ENCODE measurements at regions not wholly inside any gene's neighbourhood (a gene's known extent, or its start where the extent isn't known, plus 50 kb on each side); places are given as distances from the start of the nearest gene placed in this dataset.

- no peak overlapping the region for H3K4me3 ChIP-seq
- 56 to 86% methylated on average over 2 of the region's 2 CpGs for WGBS, 2 donors
- no peaks in the 10 kb centered on the region for H3K36me3 ChIP-seq
- TF ChIP-seq POLR2A (IDR thresholded peaks at IDR 0.05) (no peak), CTCF (IDR thresholded peaks at IDR 0.05) (no peak)
- no peaks in the 10 kb centered on the region for H3K9me3 ChIP-seq
- H3K27ac ChIP-seq, result no peak overlapping the region
- no peaks in the 10 kb centered on the region for H3K4me1 ChIP-seq
- no peak for DNase-seq
- intact Hi-C loops (cut with DNase I), result no loop called here
- no peaks in the 10 kb centered on the region for H3K27me3 ChIP-seq
Measured at GRCh38 chr2:155844461-155844860, 488.1 kb downstream of the NR4A2 start.

GRCh38 chr2:155842103-155842502 is 490.4 kb downstream of the NR4A2 start:
- 49 to 52% methylated on average over 6 of the region's 6 CpGs for WGBS, 2 donors

GRCh38 chr2:155841442-155841841 is 491.1 kb downstream of the NR4A2 start:
- intact Hi-C loops (cut with DNase I), result no loop called here
- TF ChIP-seq CTCF (IDR thresholded peaks at IDR 0.05) (no peak), POLR2A (IDR thresholded peaks at IDR 0.05) (no peak)
- Histone ChIP-seq H3K4me1 (no peaks in the 10 kb centered on the region), H3K4me3 (no peak overlapping the region), H3K27me3 (no peaks in the 10 kb centered on the region), H3K9me3 (no peaks in the 10 kb centered on the region), H3K27ac (no peak overlapping the region), H3K36me3 (no peaks in the 10 kb centered on the region)
- DNase-seq, result no peak
- WGBS, 2 donors, result 7 to 36% methylated on average over 3 of the region's 3 CpGs

More at GRCh38 chr2:155842103-155842502, 490.4 kb downstream of the NR4A2 start:
- TF ChIP-seq CTCF (IDR thresholded peaks at IDR 0.05), result no peak
- no peak for TF ChIP-seq POLR2A (IDR thresholded peaks at IDR 0.05)
- H3K4me1 ChIP-seq, result no peaks in the 10 kb centered on the region
- no peak overlapping the region for H3K4me3 ChIP-seq
- H3K27me3 ChIP-seq, result no peaks in the 10 kb centered on the region
- H3K36me3 ChIP-seq, result no peaks in the 10 kb centered on the region
- H3K27ac ChIP-seq, result no peak overlapping the region
- intact Hi-C loops (cut with DNase I), result no loop called here
- no peak for DNase-seq
- no peaks in the 10 kb centered on the region for H3K9me3 ChIP-seq

GRCh38 chr2:155840661-155841060 is 491.9 kb downstream of the NR4A2 start:
- TF ChIP-seq CTCF (IDR thresholded peaks at IDR 0.05), result no peak
- TF ChIP-seq POLR2A (IDR thresholded peaks at IDR 0.05), result no peak
- 52 to 55% methylated on average over 1 of the region's 1 CpG for WGBS, 2 donors
- no peaks in the 10 kb centered on the region for H3K9me3 ChIP-seq
- no peaks in the 10 kb centered on the region for H3K4me1 ChIP-seq
- no peak overlapping the region for H3K4me3 ChIP-seq
- no peaks in the 10 kb centered on the region for H3K27me3 ChIP-seq
- H3K27ac ChIP-seq, result no peak overlapping the region
- H3K36me3 ChIP-seq, result no peaks in the 10 kb centered on the region
- intact Hi-C loops (cut with DNase I), result no loop called here
- DNase-seq, result no peak

- TF ChIP-seq CTCF (IDR thresholded peaks at IDR 0.05) (no peak), POLR2A (IDR thresholded peaks at IDR 0.05) (no peak)
- Histone ChIP-seq H3K36me3 (no peaks in the 10 kb centered on the region), H3K4me3 (no peak overlapping the region), H3K27ac (no peak overlapping the region), H3K4me1 (no peaks in the 10 kb centered on the region), H3K27me3 (no peaks in the 10 kb centered on the region), H3K9me3 (no peaks in the 10 kb centered on the region)
- intact Hi-C loops (cut with DNase I), result no loop called here
- no peak for DNase-seq
- WGBS, 2 donors, result 50 to 52% methylated on average over 2 of the region's 2 CpGs
Measured at GRCh38 chr2:155839991-155840390, 492.5 kb downstream of the NR4A2 start.
